ENCODE measurements at regions not wholly inside any gene's neighbourhood (a gene's known extent, or its start where the extent isn't known, plus 50 kb on each side); places are given as distances from the start of the nearest gene placed in this dataset.

DNA sequence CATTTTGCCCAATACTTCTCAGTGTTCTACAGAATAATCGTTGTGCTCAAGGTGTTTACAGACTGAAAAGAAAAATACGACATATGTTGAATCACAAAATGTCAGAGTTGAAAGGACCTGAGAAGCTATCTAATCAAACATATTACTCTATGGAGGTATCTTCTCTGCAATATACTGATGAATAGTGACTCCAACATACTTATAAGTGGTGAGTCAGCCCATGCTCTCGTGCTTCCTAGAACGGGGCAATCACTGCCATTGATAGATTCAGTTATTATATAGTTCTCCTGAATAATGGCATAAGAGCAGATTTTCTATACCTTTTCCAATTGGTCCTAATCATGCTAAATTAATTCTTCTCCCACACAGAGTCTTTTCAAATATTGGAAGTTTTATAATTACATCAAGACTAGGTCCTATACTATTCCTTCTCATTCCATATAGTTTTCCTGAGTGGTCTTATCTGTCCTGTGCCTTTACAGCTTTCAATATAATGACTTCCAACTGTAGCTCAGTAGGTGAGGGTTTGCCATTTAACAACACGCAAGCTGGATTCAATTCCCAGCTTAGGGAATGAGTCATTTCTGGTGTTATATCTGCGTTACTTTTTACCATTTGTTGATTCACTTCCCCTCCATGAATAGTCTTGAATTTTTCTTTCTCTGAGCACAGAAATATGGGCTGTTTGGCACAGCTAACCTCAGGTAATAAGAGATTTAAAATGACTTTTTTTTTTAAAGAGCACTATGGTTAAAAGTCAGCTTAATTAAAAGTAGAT lies 81.1 kb downstream of the PLK2 start:
- no peaks in the 10 kb centered on the region for H3K4me1 ChIP-seq (ENCODE audit: control insufficient read depth, insufficient read depth, low read length, poor library complexity, severe bottlenecking)
- peaks cover 31% of the 10 kb centered on the region for H3K9me3 ChIP-seq (ENCODE audit: control insufficient read depth, low read length)
- WGBS, 2 experiments (ENCODE audit: insufficient coverage in 2 of 2), result 100% methylated on average over 2 of the region's 6 CpGs; no CpG with 5 or more reads in 1 of the 2 experiments
- H3K4me3 ChIP-seq (ENCODE audit: extremely low read depth, insufficient read depth, low read length, poor library complexity, severe bottlenecking), result no peak overlapping the region
- no peaks in the 10 kb centered on the region for H3K36me3 ChIP-seq (ENCODE audit: control insufficient read depth, insufficient read depth, low read length)
- H3K27ac ChIP-seq (ENCODE audit: low read depth, low read length, severe bottlenecking), result no peak overlapping the region

DNA sequence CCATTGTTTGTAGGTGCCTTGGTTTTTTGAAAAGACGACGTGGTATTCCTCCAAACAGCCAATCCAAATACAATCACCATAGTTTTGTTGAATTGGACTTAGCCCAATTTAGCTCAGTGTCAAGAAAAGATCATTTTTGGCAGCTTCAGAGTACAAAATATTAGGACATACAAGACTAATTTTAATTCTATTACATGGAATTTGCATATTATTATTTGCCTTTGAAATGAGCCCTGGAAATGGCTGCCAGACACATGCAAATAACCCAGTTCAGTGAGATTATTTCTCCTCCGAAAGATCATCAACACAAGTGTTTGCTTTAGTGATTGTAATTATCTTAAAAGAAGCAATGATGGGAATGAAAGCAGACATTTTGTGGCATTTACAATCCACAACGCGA lies 89.3 kb downstream of the PLK2 start:
- Histone ChIP-seq H3K4me1 (ENCODE audit: control insufficient read depth, insufficient read depth, low read length, poor library complexity, severe bottlenecking) (no peaks in the 10 kb centered on the region), H3K27ac (ENCODE audit: low read depth, low read length, severe bottlenecking) (no peak overlapping the region), H3K36me3 (ENCODE audit: control insufficient read depth, insufficient read depth, low read length) (no peaks in the 10 kb centered on the region), H3K4me3 (ENCODE audit: extremely low read depth, insufficient read depth, low read length, poor library complexity, severe bottlenecking) (no peak overlapping the region), H3K9me3 (ENCODE audit: control insufficient read depth, low read length) (no peaks in the 10 kb centered on the region)
- 100% methylated on average over 1 to 2 of the region's 5 CpGs for WGBS, 2 experiments (ENCODE audit: insufficient coverage in 2 of 2)

DNA sequence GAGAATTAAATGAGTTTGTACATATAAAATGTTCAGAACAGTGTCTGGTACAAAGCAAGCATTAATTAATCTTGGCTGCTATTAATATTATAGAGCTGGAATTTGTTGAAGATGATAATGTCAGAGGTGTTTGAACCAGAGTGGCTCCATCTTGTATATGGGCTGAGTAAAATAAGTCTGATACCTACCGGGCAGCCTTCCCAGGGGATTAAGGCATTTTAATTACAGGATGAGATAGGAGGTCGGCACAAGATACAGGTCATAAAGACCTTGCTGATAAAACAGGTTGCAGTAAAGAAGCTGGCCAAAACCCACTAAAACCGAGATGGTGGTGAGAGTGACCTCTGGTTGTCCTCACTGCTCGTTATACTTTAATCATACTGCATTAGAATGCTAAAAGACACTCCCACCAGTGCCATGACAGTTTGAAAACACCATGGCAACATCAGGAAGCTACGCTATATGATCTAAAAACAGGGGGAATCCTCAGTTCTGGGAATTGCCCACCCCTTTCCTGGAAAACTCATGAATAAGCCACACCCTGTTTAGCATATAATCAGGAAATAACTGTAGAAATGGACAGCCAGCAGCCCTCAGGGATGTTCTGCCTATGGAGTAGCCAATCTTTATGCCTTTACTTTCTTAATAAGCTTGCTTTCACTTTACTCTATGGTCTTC lies 90.2 kb downstream of the PLK2 start:
- Histone ChIP-seq H3K4me3 (ENCODE audit: extremely low read depth, insufficient read depth, low read length, poor library complexity, severe bottlenecking) (no peak overlapping the region), H3K36me3 (ENCODE audit: control insufficient read depth, insufficient read depth, low read length) (no peaks in the 10 kb centered on the region), H3K4me1 (ENCODE audit: control insufficient read depth, insufficient read depth, low read length, poor library complexity, severe bottlenecking) (no peaks in the 10 kb centered on the region), H3K9me3 (ENCODE audit: control insufficient read depth, low read length) (no peaks in the 10 kb centered on the region), H3K27ac (ENCODE audit: low read depth, low read length, severe bottlenecking) (no peak overlapping the region)
- 83 to 85% methylated on average over 2 to 4 of the region's 5 CpGs for WGBS, 2 experiments (ENCODE audit: insufficient coverage in 2 of 2)

DNA sequence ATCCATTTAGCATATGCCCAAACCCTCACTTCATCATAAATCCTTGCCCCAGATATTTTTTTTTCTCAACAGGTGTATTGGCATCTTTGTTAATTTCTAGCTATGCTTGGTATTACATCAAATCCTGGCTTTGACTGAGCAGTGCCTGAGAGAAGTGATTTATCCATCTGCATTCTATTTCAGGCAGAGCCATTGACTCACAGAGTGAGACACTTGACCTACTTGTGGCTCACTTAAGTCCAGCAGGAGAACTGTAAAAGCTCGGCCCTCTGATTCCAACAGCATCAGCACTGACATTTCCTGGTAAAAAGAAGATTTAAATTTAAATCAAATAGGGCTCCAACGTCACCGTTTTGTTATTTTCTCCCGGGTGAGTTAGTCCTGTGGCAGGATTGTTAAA lies 93.4 kb downstream of the PLK2 start:
- no peak overlapping the region for H3K27ac ChIP-seq (ENCODE audit: low read depth, low read length, severe bottlenecking)
- no peak overlapping the region for H3K4me3 ChIP-seq (ENCODE audit: extremely low read depth, insufficient read depth, low read length, poor library complexity, severe bottlenecking)
- H3K9me3 ChIP-seq (ENCODE audit: control insufficient read depth, low read length), result no peaks in the 10 kb centered on the region
- 92 to 93% methylated on average over 2 to 3 of the region's 4 CpGs for WGBS, 2 experiments (ENCODE audit: insufficient coverage in 2 of 2)
- H3K36me3 ChIP-seq (ENCODE audit: control insufficient read depth, insufficient read depth, low read length), result no peaks in the 10 kb centered on the region
- H3K4me1 ChIP-seq (ENCODE audit: control insufficient read depth, insufficient read depth, low read length, poor library complexity, severe bottlenecking), result no peaks in the 10 kb centered on the region

DNA sequence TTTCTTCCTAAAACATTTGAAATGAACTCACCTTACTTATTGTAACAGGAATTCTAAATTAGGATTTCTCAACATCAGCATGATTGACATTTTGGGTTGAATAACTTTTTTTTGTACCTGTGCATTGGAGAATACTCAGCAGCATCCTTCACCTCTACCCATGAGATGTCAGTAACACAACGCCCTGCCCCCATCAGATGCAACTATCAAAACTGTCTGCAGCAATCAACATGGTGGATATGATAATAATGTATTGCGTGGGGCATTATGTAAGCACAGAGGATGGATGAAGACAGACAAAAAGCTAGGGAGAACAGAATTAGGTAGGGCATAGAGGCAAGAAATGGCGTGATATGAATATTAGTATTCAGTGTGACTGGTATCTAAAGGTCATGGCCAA lies 94.1 kb downstream of the PLK2 start:
- Histone ChIP-seq H3K9me3 (ENCODE audit: control insufficient read depth, low read length) (no peaks in the 10 kb centered on the region), H3K36me3 (ENCODE audit: control insufficient read depth, insufficient read depth, low read length) (no peaks in the 10 kb centered on the region), H3K4me1 (ENCODE audit: control insufficient read depth, insufficient read depth, low read length, poor library complexity, severe bottlenecking) (no peaks in the 10 kb centered on the region), H3K27ac (ENCODE audit: low read depth, low read length, severe bottlenecking) (no peak overlapping the region), H3K4me3 (ENCODE audit: extremely low read depth, insufficient read depth, low read length, poor library complexity, severe bottlenecking) (no peak overlapping the region)
- WGBS, 2 experiments (ENCODE audit: insufficient coverage in 2 of 2), result 100% methylated on average over 2 of the region's 3 CpGs

DNA sequence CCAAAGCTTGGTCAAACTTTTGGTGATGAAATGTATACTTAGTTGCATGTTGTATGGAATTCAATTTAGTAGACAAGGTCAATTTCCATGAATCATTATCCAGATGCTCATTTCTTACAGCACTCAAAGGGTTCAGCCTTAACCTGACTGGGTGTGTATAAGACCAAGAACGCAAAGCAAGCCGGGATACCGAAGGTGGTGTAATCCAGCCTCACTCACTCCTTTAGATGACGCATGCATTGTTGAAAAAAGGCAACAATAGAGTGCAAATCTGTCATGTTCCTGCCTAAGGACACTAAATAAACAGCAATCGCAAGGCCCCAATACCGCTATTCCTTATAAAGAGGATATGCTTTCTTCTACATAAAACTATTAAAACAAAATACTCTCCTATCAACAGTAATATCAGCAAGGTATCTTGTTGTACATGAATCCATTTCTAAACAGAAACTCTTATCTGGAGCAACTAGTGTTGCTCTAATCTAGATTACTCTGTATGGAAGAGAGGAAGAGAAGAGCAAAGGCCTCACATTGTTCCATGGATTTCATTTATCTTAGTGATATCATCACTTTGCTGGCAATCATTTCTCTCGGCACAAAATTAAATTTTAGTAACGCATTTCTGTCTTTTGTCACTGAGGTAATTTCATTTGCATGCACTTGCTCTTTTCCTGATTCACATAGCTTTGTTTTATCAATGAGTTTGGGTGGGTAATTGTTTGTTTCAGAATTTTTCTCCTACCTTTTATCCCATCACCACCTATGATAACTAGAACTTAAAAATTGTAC lies 96.2 kb downstream of the PLK2 start:
- no peaks in the 10 kb centered on the region for H3K9me3 ChIP-seq (ENCODE audit: control insufficient read depth, low read length)
- no peaks in the 10 kb centered on the region for H3K4me1 ChIP-seq (ENCODE audit: control insufficient read depth, insufficient read depth, low read length, poor library complexity, severe bottlenecking)
- H3K36me3 ChIP-seq (ENCODE audit: control insufficient read depth, insufficient read depth, low read length), result no peaks in the 10 kb centered on the region
- H3K27ac ChIP-seq (ENCODE audit: low read depth, low read length, severe bottlenecking), result no peak overlapping the region
- WGBS, 2 experiments (ENCODE audit: insufficient coverage in 2 of 2), result 89 to 95% methylated on average over 4 to 6 of the region's 8 CpGs
- H3K4me3 ChIP-seq (ENCODE audit: extremely low read depth, insufficient read depth, low read length, poor library complexity, severe bottlenecking), result no peak overlapping the region

DNA sequence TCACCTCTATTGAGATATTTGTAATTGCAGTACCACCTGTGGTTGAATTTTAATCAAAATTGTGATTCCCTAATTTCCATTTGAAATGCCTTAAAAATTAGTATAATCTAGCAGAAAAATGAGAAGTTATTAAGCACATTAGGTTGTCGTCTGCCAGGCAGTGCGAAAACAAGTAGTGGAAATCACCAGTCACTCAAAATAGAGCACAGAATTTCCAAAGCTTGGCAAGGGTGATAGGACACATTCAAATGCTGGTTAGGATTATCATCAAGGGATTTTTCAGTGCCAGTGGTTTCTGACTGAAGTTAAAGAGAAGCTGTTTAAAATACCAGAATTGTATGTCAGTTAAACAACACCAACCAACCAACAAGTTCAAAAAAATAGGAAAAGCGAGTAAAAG lies 97.8 kb downstream of the PLK2 start:
- Histone ChIP-seq H3K4me3 (ENCODE audit: extremely low read depth, insufficient read depth, low read length, poor library complexity, severe bottlenecking) (no peak overlapping the region), H3K36me3 (ENCODE audit: control insufficient read depth, insufficient read depth, low read length) (no peaks in the 10 kb centered on the region), H3K4me1 (ENCODE audit: control insufficient read depth, insufficient read depth, low read length, poor library complexity, severe bottlenecking) (no peaks in the 10 kb centered on the region), H3K27ac (ENCODE audit: low read depth, low read length, severe bottlenecking) (no peak overlapping the region), H3K9me3 (ENCODE audit: control insufficient read depth, low read length) (no peaks in the 10 kb centered on the region)
- WGBS, 2 experiments (ENCODE audit: insufficient coverage in 2 of 2), result 85% methylated on average over 2 of the region's 3 CpGs; no CpG with 5 or more reads in 1 of the 2 experiments

DNA sequence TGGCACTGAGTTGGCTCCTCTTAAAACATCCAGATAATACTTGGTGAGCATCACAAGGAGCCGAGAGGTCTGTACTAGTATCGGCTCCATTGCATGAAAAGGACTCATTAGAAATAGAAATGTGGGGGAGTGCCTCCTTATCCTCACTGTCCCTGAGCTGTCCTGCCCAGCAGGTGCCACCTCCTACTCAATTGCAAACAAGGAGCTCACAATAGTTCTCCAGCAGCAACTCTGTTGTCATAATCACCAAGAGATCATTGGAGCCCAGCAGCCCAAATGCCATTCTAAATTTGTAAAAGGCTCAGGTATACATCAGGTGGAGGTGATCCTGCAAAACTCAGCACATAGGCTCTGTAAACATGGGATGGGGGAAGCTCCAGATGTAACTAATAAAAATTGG lies 99.1 kb downstream of the PLK2 start:
- H3K36me3 ChIP-seq (ENCODE audit: control insufficient read depth, insufficient read depth, low read length), result no peaks in the 10 kb centered on the region
- H3K27ac ChIP-seq (ENCODE audit: low read depth, low read length, severe bottlenecking), result no peak overlapping the region
- 64% methylated on average over 2 of the region's 2 CpGs; no CpG with 5 or more reads in 1 of the 2 experiments for WGBS, 2 experiments (ENCODE audit: insufficient coverage in 2 of 2)
- no peaks in the 10 kb centered on the region for H3K4me1 ChIP-seq (ENCODE audit: control insufficient read depth, insufficient read depth, low read length, poor library complexity, severe bottlenecking)
- H3K4me3 ChIP-seq (ENCODE audit: extremely low read depth, insufficient read depth, low read length, poor library complexity, severe bottlenecking), result no peak overlapping the region
- no peaks in the 10 kb centered on the region for H3K9me3 ChIP-seq (ENCODE audit: control insufficient read depth, low read length)

DNA sequence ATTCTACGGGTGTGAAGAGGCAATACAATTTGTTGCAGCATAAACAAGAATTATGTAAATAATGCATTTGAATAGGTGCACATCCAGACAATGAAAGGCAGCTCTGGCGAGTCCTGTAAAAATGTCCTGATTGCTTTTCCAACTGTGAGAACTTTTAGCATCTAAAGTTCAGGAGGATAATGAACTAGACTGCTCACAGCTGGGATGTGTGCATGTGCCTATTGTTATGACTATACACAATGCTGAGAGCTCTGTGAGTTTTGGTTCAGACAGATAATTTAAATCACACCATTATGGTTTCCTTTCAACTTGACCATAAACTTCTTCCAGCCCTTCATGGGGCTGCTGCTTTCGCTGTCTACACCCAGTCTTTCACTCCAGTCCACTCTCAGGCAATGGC lies 99.9 kb downstream of the PLK2 start:
- no peaks in the 10 kb centered on the region for H3K36me3 ChIP-seq (ENCODE audit: control insufficient read depth, insufficient read depth, low read length)
- no peak overlapping the region for H3K4me3 ChIP-seq (ENCODE audit: extremely low read depth, insufficient read depth, low read length, poor library complexity, severe bottlenecking)
- no peaks in the 10 kb centered on the region for H3K9me3 ChIP-seq (ENCODE audit: control insufficient read depth, low read length)
- no peaks in the 10 kb centered on the region for H3K4me1 ChIP-seq (ENCODE audit: control insufficient read depth, insufficient read depth, low read length, poor library complexity, severe bottlenecking)
- WGBS, 2 experiments (ENCODE audit: insufficient coverage in 2 of 2), result 45 to 79% methylated on average over 2 of the region's 3 CpGs
- no peak overlapping the region for H3K27ac ChIP-seq (ENCODE audit: low read depth, low read length, severe bottlenecking)

DNA sequence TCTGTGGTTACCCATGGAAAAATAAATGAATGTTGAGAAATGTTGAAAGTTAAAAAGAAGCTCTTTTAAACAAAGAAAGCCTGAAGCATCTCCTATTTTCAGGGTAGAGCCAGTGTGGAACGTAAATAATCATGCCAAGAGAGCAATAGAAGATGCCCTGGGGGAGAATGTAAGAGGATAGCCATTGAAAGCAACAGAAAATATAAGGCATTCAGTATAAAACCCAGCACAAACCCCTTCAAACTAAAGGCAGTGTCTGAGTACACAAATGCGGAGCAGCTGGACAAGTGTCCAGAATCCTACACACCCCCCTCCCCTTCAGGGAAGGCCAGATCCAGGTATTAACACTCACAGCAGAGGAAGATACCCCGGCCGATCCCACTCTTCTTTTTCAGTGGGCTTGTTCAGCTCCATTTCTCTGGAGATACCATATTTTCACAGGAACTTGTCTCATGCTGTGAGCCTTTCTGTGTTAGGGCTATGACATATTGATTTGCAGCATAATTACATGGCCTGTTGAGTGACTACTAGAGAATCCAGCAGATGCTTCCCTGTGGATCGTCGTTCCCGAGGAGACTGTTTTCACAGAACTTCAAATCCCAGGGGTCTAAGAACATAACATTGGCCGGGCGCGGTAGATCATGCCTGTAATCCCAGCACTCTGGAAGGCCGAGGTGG lies 101.2 kb downstream of the PLK2 start:
- H3K27ac ChIP-seq (ENCODE audit: low read depth, low read length, severe bottlenecking), result no peak overlapping the region
- 82 to 87% methylated on average over 8 to 10 of the region's 11 CpGs for WGBS, 2 experiments (ENCODE audit: insufficient coverage in 2 of 2)

More for the DNA sequence above, 101.2 kb downstream of the PLK2 start:
- Histone ChIP-seq H3K4me3 (ENCODE audit: extremely low read depth, insufficient read depth, low read length, poor library complexity, severe bottlenecking) (no peak overlapping the region), H3K36me3 (ENCODE audit: control insufficient read depth, insufficient read depth, low read length) (no peaks in the 10 kb centered on the region), H3K9me3 (ENCODE audit: control insufficient read depth, low read length) (no peaks in the 10 kb centered on the region), H3K4me1 (ENCODE audit: control insufficient read depth, insufficient read depth, low read length, poor library complexity, severe bottlenecking) (no peaks in the 10 kb centered on the region)

Data from mesodermal cell (in vitro differentiated cells).